AG09309 (cell line): ENCODE measurements at regions not wholly inside any gene's neighbourhood (a gene's known extent, or its start where the extent isn't known, plus 50 kb on each side); places are given as distances from the start of the nearest gene placed in this dataset.

Source experiments
- DNase-seq: peaks from one replicate; pipeline ENCODE4 v3.0.0-alpha.2; 2010; ENCODE audit warnings: low read depth
- H3K4me3 ChIP-seq: 2 replicates; pipeline ENCODE4 v1.5.1; 2011; ENCODE audit warnings: mild to moderate bottlenecking, low read depth, low read length, moderate library complexity; ENCODE audit not compliant: control insufficient read depth
- CTCF ChIP-seq: IDR thresholded peaks from 2 replicates; pipeline ENCODE4 v1.5.1; 2011; ENCODE audit warnings: mild to moderate bottlenecking, low read depth, low read length, inconsistent platforms; ENCODE audit not compliant: insufficient read depth, control insufficient read depth; ENCODE audit errors: missing control alignments

GRCh38 chr2:153420394-153420793 lies 58.2 kb downstream of the RPRM start:
- no peak for TF ChIP-seq CTCF
- no peak for DNase-seq
- H3K4me3 ChIP-seq, result no peak overlapping the region

- DNase-seq, result no peak
- no peak overlapping the region for H3K4me3 ChIP-seq
- no peak for TF ChIP-seq CTCF
Measured at GRCh38 chr2:153417077-153417476, 61.5 kb downstream of the RPRM start.

- no peak overlapping the region for H3K4me3 ChIP-seq
- no peak for DNase-seq
- no peak for TF ChIP-seq CTCF
Measured at GRCh38 chr2:153416071-153416470, 62.5 kb downstream of the RPRM start.

- no peak for TF ChIP-seq CTCF
- DNase-seq, result no peak
- H3K4me3 ChIP-seq, result no peak overlapping the region
Measured at GRCh38 chr2:153408710-153409385, 69.7 kb downstream of the RPRM start.

- DNase-seq, result no peak
- H3K4me3 ChIP-seq, result no peak overlapping the region
- no peak for TF ChIP-seq CTCF
Measured at GRCh38 chr2:153405196-153405595, 73.4 kb downstream of the RPRM start.

GRCh38 chr2:153404792-153405191 lies 73.8 kb downstream of the RPRM start:
- H3K4me3 ChIP-seq, result no peak overlapping the region
- TF ChIP-seq CTCF, result no peak
- DNase-seq, result no peak
